LNCAP (cell line): ENCODE measurements at regions not wholly inside any gene's neighbourhood (a gene's known extent, or its start where the extent isn't known, plus 50 kb on each side); places are given as distances from the start of the nearest gene placed in this dataset.

Experiments
- CTCF ChIP-seq: fragments of 450-650 bp; IDR thresholded peaks from 2 replicates; pipeline ENCODE4 v1.5.1; 2017; ENCODE audit warnings: mild to moderate bottlenecking

- TF ChIP-seq CTCF = no peak
Observed at GRCh38 chr9:113646946-113647914, 183.7 kb downstream of the RGS3 start.

DNA sequence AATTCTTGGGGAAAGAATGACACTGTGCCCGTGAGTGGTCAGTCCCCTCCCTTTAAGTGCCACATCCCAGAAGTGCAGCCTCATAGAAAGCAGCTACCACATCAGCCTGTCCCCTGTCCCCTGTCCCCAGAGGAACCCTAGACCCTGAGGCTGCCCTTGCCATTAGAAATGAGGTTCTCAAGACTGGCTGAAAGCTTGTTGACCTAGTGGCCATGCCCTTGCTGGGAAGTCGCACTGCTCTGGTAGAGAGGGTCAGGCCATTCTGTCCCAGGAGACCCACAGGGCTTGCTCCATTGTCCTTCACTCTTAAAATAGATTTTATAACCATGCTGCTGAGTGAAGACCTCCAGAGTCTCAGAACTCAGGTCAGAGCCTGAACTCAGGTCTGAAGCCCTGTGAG lies 184.5 kb downstream of the RGS3 start:
- no peak for TF ChIP-seq CTCF

DNA sequence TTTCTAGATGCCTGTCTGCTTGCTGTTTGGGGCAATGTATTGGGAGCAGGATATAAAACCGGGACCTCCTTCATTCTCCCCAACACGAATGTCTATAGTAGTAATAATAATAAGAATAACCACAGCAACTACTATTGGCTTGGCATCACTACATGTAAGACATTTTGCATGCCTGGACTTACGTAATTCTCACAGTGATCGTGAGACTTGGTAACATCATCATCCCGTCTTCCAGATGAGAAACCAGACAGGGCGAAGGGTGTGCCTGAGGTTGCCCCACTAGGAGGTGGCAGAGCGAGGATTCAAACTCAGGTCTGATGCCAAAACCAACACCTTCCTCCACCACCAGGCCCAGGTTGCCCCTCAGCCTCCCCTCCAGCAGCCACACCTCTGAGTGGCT lies 185.1 kb downstream of the RGS3 start:
- no peak for TF ChIP-seq CTCF

- no peak for TF ChIP-seq CTCF
Observed at GRCh38 chr9:113649054-113649453, 185.5 kb downstream of the RGS3 start.

DNA sequence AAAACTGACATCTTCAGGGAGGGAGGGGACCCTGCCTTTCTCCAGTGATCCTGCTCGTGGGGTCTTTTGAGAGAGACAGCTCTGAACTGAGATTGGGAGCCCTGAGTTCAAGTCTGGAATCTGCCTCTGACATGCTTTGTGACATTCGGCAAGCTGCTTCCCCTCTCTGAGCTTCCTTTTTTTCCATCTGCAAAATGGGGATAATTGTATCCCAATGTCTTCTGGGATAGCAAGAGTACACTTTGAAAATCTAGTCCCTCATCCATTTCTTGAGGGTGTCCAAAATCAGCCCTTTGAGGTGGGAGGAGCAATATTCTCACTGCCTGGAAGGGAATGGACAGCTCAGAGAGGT lies 186.3 kb downstream of the RGS3 start:
- TF ChIP-seq CTCF = no peak

DNA sequence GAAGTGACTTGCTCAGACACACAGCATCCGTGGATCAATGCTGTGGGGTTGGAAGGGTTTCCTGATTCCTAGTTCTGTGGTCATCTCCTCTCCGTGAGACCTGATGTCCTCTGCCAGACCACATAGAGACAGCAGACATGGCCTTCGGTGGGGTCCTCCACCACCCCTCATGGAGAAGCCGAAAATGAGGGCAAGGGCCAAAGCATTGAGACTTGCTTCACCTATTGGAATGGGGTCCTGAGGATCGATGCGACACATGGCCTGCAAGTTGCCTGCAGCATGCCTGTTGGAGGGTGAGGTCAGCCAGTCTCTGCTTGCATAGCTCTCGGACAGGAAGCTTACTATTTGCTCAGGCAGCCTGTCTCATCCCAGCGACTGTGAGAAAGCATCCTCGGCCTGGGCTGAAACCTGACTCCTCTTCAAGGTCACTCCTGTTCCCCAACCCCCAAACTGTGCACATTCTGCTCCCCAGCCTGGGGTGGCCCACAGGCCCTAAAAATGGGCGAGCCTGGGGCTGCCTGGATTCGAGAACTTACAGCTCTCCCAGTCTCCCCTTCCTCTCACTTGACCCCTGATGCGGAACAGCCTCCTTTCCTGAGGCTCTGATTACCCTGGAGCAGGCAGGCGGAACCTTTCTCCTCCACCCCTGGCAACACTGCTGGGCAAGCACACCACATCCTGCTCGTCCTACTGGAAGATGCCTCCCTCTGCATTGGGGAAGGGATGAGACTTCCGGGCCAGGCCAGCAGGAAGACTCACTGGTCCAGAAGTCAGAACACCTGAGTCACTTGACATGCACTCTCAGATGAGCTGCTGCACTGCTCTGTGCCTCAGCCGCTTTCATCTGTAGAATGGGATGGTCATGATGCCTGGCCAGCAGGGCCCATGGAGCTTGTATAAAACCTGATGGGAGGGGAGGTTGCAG lies 186.9 kb downstream of the RGS3 start:
- TF ChIP-seq CTCF = no peak

DNA sequence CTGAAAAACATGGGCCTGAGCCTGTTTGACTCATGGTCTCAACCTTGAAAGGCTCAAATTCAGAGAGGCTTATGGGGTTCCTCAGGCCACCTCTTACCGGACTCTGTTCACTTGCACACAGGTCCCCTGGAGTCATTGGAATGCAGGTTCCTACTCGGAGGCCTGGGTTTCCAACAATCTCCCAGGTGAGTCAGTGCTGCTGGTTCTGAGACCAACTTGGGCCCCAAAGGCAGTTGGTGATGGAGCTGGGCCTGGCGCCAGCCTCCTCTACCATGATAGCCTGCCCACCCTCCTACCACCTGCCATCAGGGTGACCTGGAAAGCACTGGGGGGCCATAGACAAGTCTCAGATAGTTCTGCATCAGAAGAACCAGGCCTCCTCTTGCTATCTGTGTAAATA lies 188.4 kb downstream of the RGS3 start:
- no peak for TF ChIP-seq CTCF
